WTC11 (cell line): ENCODE measurements at regions not wholly inside any gene's neighbourhood (a gene's known extent, or its start where the extent isn't known, plus 50 kb on each side); places are given as distances from the start of the nearest gene placed in this dataset.

Source experiments
- CTCF ChIP-seq: fragments of 200-600 bp; IDR thresholded peaks from 2 replicates; pipeline ENCODE4 v1.8.0; 2022; ENCODE audit warnings: antibody characterized with exemption
- FOXJ3 ChIP-seq: sonication (generic); formaldehyde crosslinking; IDR thresholded peaks from 2 replicates; pipeline ENCODE4 v1.9.0; 2021; ENCODE audit warnings: missing genetic modification reagents, mild to moderate bottlenecking, borderline replicate concordance
- JAZF1 ChIP-seq: fragments of 250-450 bp; sonication (Bioruptor Pico); IDR thresholded peaks from 2 replicates; pipeline ENCODE4 v1.9.0; 2021; ENCODE audit warnings: moderate library complexity, mild to moderate bottlenecking, inconsistent platforms
- NFATC4 ChIP-seq: fragments of 250-450 bp; sonication (Bioruptor Pico); IDR thresholded peaks from 2 replicates; pipeline ENCODE4 v1.9.0; 2021; ENCODE audit warnings: mild to moderate bottlenecking
- NFE2L1 ChIP-seq: sonication (generic); formaldehyde crosslinking; IDR thresholded peaks from 2 replicates; pipeline ENCODE4 v1.8.1; 2023; ENCODE audit warnings: missing genetic modification reagents
- TCF7 ChIP-seq: sonication (generic); formaldehyde crosslinking; IDR thresholded peaks from 2 replicates; pipeline ENCODE4 v1.8.0; 2022; ENCODE audit warnings: mild to moderate bottlenecking, low read depth, missing genetic modification reagents, moderate library complexity
- USF2 ChIP-seq: sonication (generic); formaldehyde crosslinking; IDR thresholded peaks from 2 replicates; pipeline ENCODE4 v1.8.1; 2023; ENCODE audit warnings: mild to moderate bottlenecking, missing genetic modification reagents, moderate library complexity

GRCh38 chr6:98593676-98594075 lies 240.7 kb upstream of the POU3F2 start:
- no peak for TF ChIP-seq CTCF
- no peak for TF ChIP-seq FOXJ3 (CRISPR knock-in tag)
- TF ChIP-seq TCF7 (CRISPR knock-in tag): no peak
- no peak for TF ChIP-seq JAZF1 (CRISPR knock-in tag)
- TF ChIP-seq USF2: no peak
- no peak for TF ChIP-seq NFE2L1 (CRISPR knock-in tag)
- TF ChIP-seq NFATC4 (CRISPR knock-in tag): no peak
